ENCODE measurements at regions not wholly inside any gene's neighbourhood (a gene's known extent, or its start where the extent isn't known, plus 50 kb on each side); places are given as distances from the start of the nearest gene placed in this dataset.
"Not testable (repeated sequence)": the region's sequence is repeated elsewhere in the genome, so short reads cannot be mapped to it uniquely, and the experiment has no call there.

DNA sequence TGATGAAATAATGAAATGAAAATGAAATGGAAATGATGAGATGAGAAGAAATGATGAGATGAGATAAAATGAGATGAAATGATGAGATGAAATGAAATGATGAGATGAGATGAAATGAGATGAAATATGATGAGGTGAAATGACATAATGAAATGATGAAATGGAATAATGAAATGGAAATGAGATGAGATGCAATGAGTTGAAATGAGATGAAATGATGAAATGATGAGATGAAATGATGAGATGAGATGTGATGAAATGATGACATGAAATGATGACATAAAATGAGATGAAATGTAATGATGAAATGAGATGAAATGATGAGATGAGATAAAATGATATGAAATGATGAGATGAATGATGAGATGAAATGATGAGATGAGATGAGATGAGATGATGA is 342.7 kb upstream of the PLGLB1 start:
- DNase-seq; intact Hi-C loops (cut with micrococcal nuclease); CTCF ChIA-PET; H3K27me3 Mint-ChIP-seq (ENCODE audit: low read depth); H3K9me3 Mint-ChIP-seq; H3K27ac Mint-ChIP-seq; H3K36me3 Mint-ChIP-seq (ENCODE audit: low read depth); H3K4me3 Mint-ChIP-seq; H3K4me1 Mint-ChIP-seq (ENCODE audit: low read depth): not testable (repeated sequence)

DNA sequence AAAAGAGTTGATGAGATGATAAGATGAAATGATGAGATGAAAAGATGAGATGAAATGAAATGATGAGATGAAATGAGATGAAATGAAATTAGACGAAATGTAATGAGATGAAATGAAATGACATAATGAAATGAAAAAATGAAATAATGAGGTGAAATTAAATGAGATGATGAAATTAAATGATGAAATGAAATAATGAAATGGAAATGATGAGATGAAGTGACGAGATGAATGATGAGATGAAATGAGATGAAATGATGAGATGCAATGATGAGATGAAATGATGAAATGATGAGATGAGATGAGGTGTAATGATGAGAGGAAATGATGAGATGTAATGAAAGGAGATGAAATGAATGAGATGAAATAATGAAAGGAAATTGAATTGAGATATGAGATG is 343.4 kb upstream of the PLGLB1 start:
- H3K4me1 Mint-ChIP-seq (ENCODE audit: low read depth); H3K27ac Mint-ChIP-seq; DNase-seq; H3K9me3 Mint-ChIP-seq; H3K4me3 Mint-ChIP-seq; H3K36me3 Mint-ChIP-seq (ENCODE audit: low read depth); CTCF ChIA-PET; H3K27me3 Mint-ChIP-seq (ENCODE audit: low read depth); intact Hi-C loops (cut with micrococcal nuclease): not testable (repeated sequence)

DNA sequence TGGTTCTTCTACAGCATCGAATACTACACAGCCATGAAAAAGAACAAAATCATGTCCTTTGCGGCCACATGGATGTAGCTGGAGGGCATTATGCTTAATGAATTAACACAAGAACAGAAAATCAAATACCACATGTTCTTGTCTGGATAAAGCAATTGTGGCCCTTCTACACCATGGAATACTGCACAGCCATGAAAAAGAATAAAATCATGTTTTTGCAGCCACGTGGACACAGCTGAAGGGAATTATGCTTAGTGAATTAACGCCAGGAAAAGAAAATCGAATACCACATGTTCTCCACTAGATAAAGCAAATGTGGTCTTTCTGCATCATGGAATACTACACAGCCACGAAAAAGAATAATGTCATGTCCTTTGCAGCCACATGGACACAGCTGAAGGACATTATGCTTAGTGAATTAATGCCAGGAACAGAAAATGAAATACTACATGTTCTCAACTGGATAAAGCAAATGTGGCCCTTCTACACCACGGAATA is 361.8 kb upstream of the PLGLB2 start:
- H3K27ac Mint-ChIP-seq; DNase-seq; H3K27me3 Mint-ChIP-seq (ENCODE audit: low read depth); H3K36me3 Mint-ChIP-seq (ENCODE audit: low read depth); H3K9me3 Mint-ChIP-seq; CTCF ChIA-PET; intact Hi-C loops (cut with micrococcal nuclease); H3K4me1 Mint-ChIP-seq (ENCODE audit: low read depth); H3K4me3 Mint-ChIP-seq: not testable (repeated sequence)

GRCh38 chr2:87395784-87396183 is 352.1 kb upstream of the PLGLB2 start:
- H3K9me3 Mint-ChIP-seq; H3K36me3 Mint-ChIP-seq (ENCODE audit: low read depth); H3K27me3 Mint-ChIP-seq (ENCODE audit: low read depth); CTCF ChIA-PET; H3K4me1 Mint-ChIP-seq (ENCODE audit: low read depth); intact Hi-C loops (cut with micrococcal nuclease); H3K27ac Mint-ChIP-seq; H3K4me3 Mint-ChIP-seq; DNase-seq: not testable (repeated sequence)

DNA sequence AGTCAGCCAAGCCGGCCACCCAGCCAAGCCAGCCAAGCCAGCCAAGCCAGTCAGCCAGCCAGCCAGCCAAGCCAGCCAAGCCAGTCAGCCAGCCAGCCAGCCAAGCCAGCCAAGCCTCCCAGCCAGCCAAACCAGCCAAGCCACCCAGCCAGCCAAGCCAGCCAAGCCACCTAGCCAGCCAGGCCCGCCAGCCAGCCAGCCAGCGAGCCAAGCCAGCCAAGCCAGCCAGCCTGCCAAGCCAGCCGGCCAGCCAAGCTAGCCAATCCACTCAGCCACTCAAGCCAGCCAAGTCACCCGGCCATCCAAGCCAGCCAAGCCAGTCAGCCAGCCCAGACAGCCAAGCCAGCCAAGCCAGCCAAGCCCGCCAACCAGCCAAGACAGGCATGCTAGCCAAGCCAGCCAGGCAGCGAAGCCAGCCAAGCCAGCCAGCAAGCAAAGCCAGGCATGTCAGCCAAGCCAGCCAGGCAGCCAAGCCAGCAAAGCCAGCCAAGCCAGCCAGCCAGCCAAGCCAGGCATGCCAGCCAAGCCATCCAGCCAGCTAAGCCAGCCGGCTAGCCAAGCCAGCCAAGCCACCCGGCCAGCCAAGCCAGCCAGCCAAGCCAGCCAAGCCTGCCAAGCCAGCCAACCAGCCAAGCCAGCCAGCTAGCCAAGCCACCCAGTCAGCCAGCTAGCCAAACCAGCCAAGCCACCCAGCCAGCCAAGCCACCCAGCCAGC is 351.2 kb upstream of the PLGLB2 start:
- CTCF ChIA-PET; H3K27me3 Mint-ChIP-seq (ENCODE audit: low read depth); H3K36me3 Mint-ChIP-seq (ENCODE audit: low read depth): not testable (repeated sequence)

DNA sequence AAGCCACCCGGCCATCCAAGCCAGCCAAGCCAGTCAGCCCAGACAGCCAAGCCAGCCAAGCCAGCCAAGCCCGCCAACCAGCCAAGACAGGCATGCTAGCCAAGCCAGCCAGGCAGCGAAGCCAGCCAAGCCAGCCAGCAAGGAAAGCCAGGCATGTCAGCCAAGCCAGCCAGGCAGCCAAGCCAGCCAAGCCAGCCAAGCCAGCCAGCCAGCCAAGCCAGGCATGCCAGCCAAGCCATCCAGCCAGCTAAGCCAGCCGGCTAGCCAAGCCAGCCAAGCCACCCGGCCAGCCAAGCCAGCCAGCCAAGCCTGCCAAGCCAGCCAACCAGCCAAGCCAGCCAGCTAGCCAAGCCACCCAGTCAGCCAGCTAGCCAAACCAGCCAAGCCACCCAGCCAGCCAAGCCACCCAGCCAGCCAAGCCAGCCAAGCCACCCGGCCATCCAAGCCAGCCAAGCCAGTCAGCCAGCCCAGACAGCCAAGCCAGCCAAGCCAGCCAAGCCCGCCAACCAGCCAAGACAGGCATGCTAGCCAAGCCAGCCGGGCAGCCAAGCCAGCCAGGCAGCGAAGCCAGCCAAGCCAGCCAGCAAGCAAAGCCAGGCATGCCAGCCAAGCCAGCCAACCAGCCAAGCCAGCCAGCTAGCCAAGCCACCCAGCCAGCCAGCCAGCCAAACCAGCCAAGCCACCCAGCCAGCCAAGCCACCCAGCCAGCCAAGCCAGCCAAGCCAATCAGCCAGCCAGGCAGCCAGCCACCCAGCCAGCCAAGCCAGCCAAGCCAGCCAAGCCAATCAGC is 350.4 kb upstream of the PLGLB2 start:
- H3K4me3 Mint-ChIP-seq; H3K27me3 Mint-ChIP-seq (ENCODE audit: low read depth); H3K4me1 Mint-ChIP-seq (ENCODE audit: low read depth); H3K27ac Mint-ChIP-seq; H3K9me3 Mint-ChIP-seq; intact Hi-C loops (cut with micrococcal nuclease); CTCF ChIA-PET; H3K36me3 Mint-ChIP-seq (ENCODE audit: low read depth); DNase-seq: not testable (repeated sequence)

More for the DNA sequence above, 351.2 kb upstream of the PLGLB2 start:
- H3K4me3 Mint-ChIP-seq; H3K4me1 Mint-ChIP-seq (ENCODE audit: low read depth); intact Hi-C loops (cut with micrococcal nuclease); H3K27ac Mint-ChIP-seq; DNase-seq; H3K9me3 Mint-ChIP-seq: not testable (repeated sequence)

DNA sequence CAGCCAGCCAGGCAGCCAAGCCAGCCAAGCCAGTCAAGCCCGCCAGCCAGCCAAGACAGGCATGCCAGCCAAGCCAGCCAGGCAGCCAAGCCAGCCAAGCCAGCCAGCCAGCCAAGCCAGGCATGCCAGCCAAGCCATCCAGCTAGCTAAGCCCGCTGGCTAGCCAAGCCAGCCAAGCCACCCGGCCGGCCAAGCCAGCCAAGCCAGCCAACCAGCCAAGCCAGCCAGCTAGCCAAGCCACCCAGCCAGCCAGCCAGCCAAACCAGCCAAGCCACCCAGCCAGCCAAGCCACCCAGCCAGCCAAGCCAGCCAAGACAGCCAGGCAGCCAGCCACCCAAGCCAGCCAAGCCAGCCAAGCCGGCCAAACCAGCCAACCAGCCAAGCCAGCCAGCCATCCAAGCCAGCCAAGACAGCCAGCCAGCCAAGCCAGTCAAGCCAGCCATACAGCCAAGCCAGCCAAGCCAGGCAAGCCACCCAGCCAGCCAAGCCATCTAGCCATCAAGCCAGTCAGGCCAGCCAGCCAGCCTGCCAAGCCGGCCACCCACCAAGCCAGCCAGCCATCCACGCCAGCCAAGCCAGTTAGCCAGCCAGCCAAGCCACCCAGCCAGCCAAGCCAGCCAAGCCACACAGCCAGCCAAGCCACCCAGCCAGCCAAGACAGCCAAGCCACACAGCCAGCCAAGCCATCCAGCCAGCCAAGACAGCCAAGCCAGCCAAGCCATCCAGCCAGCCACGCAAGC is 349.2 kb upstream of the PLGLB2 start:
- H3K9me3 Mint-ChIP-seq; DNase-seq; H3K4me3 Mint-ChIP-seq; H3K27ac Mint-ChIP-seq; H3K27me3 Mint-ChIP-seq (ENCODE audit: low read depth); H3K36me3 Mint-ChIP-seq (ENCODE audit: low read depth); H3K4me1 Mint-ChIP-seq (ENCODE audit: low read depth); CTCF ChIA-PET; intact Hi-C loops (cut with micrococcal nuclease): not testable (repeated sequence)

GRCh38 chr2:87401726-87402345 is 346.1 kb upstream of the PLGLB2 start:
- H3K27me3 Mint-ChIP-seq (ENCODE audit: low read depth): no peaks in the 10 kb centered on the region
- peaks cover 4% of the 10 kb centered on the region for H3K9me3 Mint-ChIP-seq
- intact Hi-C loops (cut with micrococcal nuclease): no loop called here
- CTCF ChIA-PET: interaction anchor here (0.6 kb wide), 1 partner anchor 620 kb away, joined by 4 read pairs; no protein-coding TSS in a partner anchor
- no peak overlapping the region for H3K4me3 Mint-ChIP-seq
- no peaks in the 10 kb centered on the region for H3K4me1 Mint-ChIP-seq (ENCODE audit: low read depth)
- DNase-seq: no peak
- H3K27ac Mint-ChIP-seq: no peak overlapping the region
- no peaks in the 10 kb centered on the region for H3K36me3 Mint-ChIP-seq (ENCODE audit: low read depth)

DNA sequence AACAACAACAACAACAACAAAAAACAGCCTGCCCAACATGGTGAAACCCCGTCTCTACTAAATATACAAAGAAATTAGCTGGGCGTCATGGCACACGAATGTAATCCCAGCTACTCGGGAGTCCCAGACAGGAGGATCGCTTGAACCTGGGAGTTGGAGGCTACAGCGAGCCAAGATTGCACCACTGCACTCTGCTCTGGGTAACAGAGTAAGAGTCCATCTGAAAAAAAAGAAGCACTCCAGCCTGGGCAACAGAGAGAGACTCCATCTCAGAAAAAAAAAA is 344.1 kb upstream of the PLGLB2 start:
- no peaks in the 10 kb centered on the region for H3K36me3 Mint-ChIP-seq (ENCODE audit: low read depth)
- peaks cover 4% of the 10 kb centered on the region for H3K9me3 Mint-ChIP-seq
- H3K4me3 Mint-ChIP-seq: no peak overlapping the region
- DNase-seq: no peak
- H3K4me1 Mint-ChIP-seq (ENCODE audit: low read depth): no peaks in the 10 kb centered on the region
- intact Hi-C loops (cut with micrococcal nuclease): no loop called here
- CTCF ChIA-PET: no interaction called here
- H3K27ac Mint-ChIP-seq: no peak overlapping the region
- no peaks in the 10 kb centered on the region for H3K27me3 Mint-ChIP-seq (ENCODE audit: low read depth)

- H3K4me1 Mint-ChIP-seq (ENCODE audit: low read depth); intact Hi-C loops (cut with micrococcal nuclease); DNase-seq; H3K27me3 Mint-ChIP-seq (ENCODE audit: low read depth); H3K4me3 Mint-ChIP-seq; H3K36me3 Mint-ChIP-seq (ENCODE audit: low read depth); CTCF ChIA-PET; H3K27ac Mint-ChIP-seq; H3K9me3 Mint-ChIP-seq: not testable (repeated sequence)
Observed at GRCh38 chr2:87404411-87405255, 343.3 kb upstream of the PLGLB2 start.

DNA sequence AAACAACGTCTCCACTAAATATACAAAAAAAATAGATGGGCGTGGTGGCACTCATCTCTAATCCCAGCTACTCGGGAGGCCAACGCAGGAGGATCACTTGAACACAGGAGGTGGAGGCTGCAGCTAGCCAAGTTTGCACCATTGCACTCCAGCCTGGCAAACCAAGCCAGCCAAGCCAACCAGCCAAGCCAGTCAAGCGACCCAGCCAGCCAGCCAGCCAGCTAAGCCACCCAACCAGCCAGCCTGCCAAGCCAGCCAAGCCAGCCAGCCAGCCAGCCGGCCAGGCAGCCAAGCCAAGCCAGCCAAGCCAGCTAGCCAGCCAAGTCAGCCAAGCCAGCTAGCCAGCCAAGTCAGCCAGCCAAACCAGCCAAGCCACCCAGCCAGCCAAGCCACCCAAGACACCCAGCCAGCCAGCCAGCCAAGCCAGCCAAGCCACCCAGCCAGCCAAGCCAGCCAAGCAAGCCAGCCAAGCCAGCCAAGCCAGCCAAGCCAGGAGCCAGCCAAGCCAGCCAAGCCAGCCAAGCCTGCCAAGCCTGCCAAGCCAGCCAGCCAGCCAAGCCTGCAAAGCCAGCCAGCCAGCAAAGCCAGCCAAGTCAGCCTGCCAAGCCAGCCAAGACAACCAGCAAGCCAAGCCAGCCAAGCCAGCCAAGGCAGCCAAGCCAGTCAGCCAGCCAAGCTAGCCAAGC is 342.2 kb upstream of the PLGLB2 start:
- H3K4me3 Mint-ChIP-seq; H3K27me3 Mint-ChIP-seq (ENCODE audit: low read depth); H3K27ac Mint-ChIP-seq; H3K9me3 Mint-ChIP-seq; H3K36me3 Mint-ChIP-seq (ENCODE audit: low read depth); DNase-seq; H3K4me1 Mint-ChIP-seq (ENCODE audit: low read depth); CTCF ChIA-PET; intact Hi-C loops (cut with micrococcal nuclease): not testable (repeated sequence)

Measured in activated naive CD4-positive, alpha-beta T cell treated with anti-CD3 and anti-CD28 coated beads for 36 hours (primary cell).